ELF-1 (cell line): ENCODE measurements at regions not wholly inside any gene's neighbourhood (a gene's known extent, or its start where the extent isn't known, plus 50 kb on each side); places are given as distances from the start of the nearest gene placed in this dataset.

Experiments used
- DNase-seq: peaks from one replicate; pipeline ENCODE4 v3.0.0-alpha.2; 2016; ENCODE audit warnings: low read depth, low spot score

- no peak for DNase-seq
Observed at GRCh38 chr1:221791846-221792245, 50.0 kb upstream of the DUSP10 start.
